RCC 7860 (cell line): ENCODE measurements at regions not wholly inside any gene's neighbourhood (a gene's known extent, or its start where the extent isn't known, plus 50 kb on each side); places are given as distances from the start of the nearest gene placed in this dataset.
"Not testable (repeated sequence)": the region's sequence is repeated elsewhere in the genome, so short reads cannot be mapped to it uniquely, and the experiment has no call there.

Experiments used
- DNase-seq: peaks from one replicate; pipeline ENCODE4 v3.0.0-alpha.2; 2015; ENCODE audit warnings: low spot score
- FAIRE-seq: peaks from 2 replicates; lab custom pipeline; 2012; peaks lifted over from hg19 to GRCh38; lab: Jason Lieb, UNC

DNA sequence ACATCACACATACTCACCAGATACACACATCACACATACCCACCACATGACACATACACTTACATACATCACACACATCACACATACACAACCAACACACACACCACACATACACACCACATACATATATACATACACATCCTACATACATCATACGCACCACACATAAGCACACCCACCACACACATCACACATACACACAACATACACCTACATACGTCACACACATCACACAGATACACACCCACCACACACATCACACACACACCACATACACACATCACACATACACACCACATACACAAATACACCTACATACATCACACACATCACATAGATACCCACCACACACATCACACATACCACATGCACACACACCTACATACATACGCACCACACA lies 158.4 kb downstream of the NDUFA10 start:
- no peak for FAIRE-seq
- DNase-seq = no peak

DNA sequence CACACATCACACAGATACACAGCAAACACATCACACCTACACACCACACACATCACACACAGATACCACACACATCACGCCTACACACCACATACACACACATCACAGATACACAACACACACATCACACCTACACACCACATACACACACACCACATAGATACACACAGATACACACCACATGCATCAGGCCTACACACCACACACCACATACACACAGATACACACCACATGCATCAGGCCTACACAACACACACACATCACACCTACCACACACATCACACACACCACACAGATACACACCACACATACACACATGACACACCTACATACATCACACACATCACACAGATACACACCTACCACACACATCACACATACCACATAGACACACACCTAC lies 158.8 kb downstream of the NDUFA10 start:
- FAIRE-seq = no peak
- no peak for DNase-seq

DNA sequence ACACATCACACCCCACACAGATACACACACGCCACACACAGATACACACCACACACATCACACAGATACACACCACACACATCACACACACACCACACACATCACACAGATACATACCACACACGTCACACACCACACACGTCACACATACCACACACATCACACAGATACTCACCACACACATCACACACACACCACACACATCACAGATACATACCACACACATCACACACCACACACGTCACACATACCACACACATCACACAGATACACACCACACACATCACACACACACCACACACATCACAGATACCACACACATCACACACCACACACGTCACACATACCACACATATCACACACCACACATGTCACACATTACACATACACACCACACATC lies 159.3 kb downstream of the NDUFA10 start:
- not testable (repeated sequence) for FAIRE-seq

DNA sequence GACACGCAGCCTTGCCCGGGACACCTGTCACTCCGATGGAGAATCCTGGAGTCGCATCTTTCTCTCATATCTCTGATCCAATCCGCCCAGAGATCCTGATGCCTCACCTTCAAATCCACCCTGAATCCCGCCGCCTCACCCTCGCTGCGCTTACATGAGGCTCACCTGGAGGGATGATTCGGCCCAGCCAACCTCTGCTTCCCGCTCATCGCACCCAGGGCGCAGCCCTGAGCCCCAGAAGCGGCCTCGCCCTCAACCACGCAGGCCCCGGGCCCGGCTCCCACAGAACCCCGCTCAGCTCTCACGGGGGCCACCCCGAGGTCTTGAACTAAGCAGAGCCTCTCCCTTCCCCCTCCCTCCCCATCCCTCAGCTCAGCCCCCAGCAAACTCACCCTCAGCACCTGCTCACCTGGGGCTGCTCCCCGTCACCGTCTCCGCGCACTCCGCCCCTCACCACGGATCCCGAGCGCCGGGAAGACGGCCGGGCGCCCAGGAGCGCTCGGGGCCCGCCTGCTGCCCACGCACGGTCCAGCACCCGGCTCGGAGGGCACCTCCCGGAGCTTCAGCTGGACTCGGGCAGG lies 160.0 kb downstream of the NDUFA10 start:
- DNase-seq (no peak), FAIRE-seq (no peak)

More for the DNA sequence above, 159.3 kb downstream of the NDUFA10 start:
- not testable (repeated sequence) for DNase-seq

DNA sequence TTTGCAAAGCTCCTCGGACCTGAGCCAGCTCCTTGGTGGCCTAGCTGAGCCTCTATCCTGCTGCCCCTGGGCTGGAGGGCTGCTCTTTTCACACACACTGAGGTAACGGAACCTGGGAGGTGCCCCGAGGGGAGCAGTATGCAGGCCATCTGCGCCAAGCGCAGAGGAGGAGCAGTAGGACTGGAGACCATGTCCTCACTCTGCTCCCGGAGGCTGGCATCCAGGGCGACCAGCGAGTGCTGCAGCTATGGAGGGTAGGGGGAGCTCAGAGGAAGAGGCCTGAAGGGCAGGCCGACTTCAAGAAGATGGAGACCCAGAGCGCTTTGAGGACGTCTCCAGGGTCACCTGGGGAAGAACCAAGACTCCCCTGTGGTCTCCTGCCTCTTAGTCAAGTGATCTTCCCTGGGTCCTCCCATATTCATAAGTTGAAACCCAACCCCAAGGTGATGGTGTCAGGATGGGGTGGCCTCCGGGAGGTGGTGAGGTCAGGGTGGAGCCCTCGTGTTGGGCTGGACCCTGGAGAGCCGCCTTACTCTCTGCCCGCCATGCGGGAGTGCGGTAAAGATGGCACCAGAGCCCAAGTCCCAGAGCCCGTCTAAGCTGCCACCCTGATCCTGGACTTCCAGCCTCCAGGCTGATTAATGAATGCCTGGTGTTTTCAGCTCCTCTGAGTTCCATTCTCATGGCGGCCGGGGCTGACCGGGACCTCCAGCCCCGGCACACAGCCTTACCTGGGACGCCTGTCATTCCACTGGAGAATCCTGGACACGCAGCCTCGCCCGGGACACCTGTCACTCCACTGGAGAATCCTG lies 160.7 kb downstream of the NDUFA10 start:
- no peak for DNase-seq
- FAIRE-seq = no peak

DNA sequence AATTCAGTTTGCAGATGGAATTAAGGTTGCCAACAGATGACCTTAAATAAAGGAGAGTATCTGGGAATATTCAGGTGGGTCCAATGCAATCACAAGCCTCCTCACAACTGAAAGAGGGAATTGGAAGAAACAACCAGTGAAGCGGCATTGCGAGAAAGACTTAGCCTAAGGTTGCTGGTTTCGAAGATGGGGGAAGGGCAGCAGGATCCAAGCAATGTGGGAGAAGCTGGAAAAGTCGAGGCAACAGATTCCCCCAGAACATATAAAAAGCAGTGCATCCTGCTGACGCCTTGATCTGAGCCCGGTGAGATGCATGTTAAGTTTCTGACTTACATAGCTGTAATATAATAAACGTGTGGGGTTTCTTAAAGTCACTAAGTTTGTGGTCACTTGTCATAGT lies 162.5 kb downstream of the NDUFA10 start:
- FAIRE-seq = no peak

DNA sequence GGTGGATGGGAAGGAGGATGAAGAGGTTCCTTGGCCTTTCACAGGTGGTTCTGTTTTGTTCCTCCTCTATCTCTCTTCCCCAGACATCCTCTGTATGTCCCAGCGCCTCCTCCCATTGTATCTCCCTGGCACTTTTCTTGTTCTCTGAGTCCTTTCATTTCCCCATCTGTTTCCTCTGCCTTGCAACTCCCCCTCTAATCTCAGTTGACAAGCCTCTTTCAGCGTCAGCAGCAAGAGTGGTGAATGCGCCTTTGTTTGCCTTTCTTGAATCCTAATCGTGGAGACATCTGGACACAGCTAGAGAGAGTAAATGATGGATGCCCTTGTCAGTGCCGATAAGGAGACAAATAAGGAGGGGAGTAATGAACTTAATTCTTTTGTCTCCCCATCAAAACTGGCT lies 167.0 kb downstream of the NDUFA10 start:
- DNase-seq (no peak), FAIRE-seq (no peak)

More for the DNA sequence above, 162.5 kb downstream of the NDUFA10 start:
- no peak for DNase-seq

DNA sequence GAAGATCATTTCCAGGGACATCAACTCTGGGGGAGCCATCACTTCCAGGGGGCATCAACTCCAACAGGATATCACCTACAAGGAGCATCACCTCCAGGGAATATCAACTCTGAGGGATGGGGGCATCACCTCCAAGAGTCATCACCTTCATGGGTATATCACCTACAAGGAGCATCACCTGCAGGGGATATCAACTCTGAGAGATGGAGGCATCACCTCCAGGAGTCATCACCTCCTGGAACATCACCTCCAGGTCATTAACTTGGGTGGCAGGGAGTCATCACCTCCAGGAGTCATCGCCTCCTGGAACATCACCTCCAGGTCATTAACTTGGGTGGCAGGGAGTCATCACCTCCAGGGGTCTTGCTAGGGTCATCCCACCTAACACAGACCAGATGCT lies 167.6 kb downstream of the NDUFA10 start:
- FAIRE-seq = no peak

DNA sequence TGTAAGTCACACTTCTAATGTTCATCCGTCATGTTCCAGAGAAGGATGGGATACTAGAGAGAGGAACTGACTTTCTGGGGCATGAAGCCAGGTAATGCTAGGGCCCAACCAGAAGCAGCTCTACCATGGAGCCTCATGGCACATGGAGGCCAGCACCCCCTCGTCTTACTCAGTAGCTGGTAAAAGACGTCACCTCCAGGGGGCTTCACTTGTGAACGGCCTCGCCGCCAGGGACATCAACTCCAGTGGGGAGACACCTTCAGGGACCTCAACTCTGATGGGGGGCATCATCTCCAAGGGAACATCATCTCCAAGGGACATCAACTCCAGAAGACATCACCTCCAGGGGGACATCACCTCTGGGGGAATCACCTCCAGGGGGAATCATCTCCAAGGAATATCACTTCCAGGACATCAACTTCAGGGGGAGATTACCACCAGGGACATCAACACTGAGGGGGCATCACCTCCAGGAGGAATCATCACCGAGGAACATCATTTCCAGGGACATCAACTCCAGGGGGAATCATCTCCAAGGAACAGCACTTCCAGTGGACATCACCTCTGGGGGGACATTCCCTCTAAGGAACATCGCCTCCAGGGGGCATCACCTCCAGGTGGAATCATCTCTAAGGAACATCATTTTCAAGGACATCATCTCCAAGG lies 168.4 kb downstream of the NDUFA10 start:
- FAIRE-seq = no peak

More for the DNA sequence above, 167.6 kb downstream of the NDUFA10 start:
- DNase-seq = no peak

DNA sequence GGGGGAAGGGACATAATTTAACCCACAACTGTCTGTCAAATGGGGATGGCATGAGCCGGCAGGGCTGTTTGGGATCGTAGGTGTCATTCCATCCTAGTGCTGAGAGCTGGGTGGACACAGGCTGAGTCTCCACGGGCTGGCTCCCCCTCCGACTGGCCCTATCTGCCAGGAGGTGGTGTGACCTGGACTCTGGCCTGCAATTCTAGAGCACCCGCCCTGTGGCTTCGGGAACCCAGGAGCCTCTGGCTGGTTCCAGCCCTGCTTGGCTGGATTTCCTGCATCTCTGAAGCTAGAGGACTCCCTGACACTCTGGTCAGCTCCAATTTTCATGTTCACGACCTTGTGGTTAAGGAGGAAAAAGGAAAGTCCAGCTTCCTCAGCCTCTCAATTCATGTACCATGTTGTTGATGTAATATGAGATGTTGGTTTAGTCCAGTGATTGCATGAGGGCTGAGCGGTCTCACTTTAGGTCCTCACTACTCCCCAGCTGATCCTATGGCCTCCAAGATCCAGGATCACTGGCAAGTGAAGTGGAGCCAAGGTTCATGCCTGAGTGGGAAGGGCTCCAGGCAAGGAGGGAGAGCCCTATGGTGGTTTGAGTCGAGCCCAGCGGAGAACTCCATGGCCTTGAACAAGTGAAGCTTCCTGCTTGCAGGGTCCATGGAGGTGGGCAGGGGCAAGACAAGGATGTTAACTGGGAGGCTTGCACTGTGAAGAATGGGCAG lies 169.1 kb downstream of the NDUFA10 start:
- DNase-seq (no peak), FAIRE-seq (no peak)

More for the DNA sequence above, 168.4 kb downstream of the NDUFA10 start:
- no peak for DNase-seq

DNA sequence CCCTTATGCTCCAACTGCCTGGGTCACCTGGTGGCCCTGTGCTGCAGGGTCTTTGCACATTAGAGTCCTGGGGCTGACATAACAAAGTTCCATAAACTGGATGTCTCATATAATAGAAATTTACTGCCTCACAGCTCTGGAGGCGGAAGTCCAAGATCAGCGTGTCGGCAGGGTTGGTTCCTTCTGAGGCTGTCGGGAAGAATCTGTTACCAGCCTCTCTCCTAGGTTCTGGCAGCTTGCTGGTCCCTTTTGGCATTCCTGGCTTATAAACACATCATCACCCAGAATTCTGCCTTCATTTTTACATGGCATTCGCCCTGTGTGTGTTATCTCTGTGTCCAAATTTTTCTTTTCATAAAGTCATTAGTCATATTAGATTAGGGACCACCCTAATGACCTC lies 170.5 kb downstream of the NDUFA10 start:
- no peak for DNase-seq
- FAIRE-seq = no peak

DNA sequence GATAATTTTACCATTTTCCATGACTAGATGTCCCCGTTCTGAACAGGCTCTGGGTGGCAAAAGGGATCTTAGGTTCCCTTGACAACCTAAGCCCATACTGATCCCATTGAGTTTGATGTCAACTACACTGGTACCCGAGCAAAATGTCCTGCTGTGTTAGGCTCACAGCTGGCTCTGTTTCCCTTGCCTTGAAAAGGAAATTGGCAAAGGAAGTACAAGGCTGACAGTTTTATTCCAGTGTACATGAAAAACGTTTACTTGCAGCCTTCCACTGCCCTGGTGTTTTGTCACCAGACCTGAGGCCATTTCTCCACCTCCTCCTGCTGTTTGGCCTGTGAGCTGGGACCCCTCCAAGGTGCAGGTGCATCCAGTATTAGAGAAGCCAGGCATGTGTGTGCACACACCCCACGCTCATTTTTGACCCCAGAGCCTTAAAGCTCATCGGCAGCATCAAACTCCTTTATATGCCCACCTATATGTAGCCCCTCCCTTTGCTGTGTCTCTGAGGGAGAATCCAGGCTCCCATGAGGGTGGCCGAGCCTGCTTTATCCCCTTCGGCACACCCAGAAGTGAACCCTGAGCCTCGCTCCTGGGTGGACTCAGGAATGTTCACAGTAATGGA lies 171.3 kb downstream of the NDUFA10 start:
- FAIRE-seq (no peak), DNase-seq (no peak)

DNA sequence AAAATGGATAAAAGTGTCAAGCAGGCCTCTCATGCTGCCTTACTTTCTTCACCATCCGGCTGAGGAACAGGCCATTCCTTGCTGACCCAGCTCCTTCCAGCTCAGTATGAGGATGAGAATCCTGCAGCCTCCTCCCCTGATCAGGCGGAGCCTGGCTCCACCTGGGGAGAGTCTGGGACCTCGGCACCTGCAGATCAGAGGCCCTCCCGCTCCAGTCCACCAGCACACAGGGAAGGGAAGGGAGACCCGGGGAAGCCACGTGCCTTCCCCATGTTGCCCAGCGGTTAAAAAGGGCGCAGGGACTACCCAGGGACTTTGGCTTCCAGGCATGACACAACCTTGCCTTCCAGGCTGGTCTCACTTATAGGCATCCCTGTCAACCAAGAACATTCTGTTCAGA lies 172.0 kb downstream of the NDUFA10 start:
- FAIRE-seq = no peak
- DNase-seq = no peak

DNA sequence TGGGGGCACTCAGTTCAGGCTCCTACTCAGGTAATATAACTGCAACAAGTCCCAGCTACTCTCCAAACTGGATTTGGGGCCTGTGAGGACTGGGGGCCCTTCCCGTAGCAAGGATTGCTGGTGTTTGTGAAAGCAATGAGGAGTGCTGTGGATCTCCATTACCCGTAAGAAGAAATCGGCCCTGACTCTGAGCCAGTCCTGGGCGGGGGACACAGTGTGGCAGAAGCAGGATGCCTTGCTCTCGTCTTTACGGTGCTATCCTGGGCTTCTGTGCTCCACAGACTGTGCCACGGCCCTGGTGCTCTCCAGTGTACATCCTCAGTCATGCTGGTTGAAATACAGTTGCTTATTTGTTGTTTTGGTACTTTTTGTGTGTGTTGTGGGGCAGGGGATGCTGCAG lies 172.9 kb downstream of the NDUFA10 start:
- FAIRE-seq (no peak), DNase-seq (no peak)

DNA sequence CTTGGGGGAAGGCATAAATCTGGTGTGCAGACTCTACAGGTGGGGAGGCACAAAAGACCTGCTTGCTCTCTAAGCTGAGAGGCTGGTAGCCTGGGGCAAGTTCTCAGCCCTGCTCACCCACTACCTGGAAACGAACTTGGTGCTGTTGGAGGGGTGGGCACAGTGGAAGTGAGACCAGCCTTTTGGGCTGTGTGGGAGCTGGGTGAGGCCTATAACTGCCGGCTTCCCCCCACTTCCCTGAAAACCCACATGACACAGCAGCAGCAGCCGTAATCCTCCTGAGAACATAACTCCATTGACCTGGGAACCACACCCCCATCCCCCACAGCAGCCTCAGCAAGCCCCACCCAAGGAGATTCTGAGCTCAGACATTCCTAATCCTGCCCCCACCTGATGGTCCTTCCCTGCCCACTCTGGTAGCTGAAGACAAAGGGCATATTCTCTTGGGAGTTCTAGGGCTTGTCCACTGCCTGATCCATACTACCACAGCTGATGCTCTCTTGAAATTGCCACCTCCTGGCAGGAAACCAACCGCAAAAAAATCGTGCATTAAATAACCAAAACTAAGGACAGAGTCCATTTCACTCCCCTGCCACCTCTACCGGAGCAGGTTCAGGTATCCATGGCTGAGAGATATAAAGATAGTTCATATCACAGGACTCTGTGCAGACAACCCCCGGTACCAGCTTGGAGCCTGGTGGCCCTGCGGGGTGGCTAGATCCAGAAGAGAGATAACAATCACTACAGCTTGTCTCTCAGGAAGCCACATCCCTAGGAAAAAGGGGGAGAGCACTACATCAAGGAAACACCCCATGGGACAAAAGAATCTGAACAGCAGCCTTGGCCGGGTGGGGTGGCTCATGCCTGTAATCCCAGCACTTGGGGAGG lies 178.1 kb downstream of the NDUFA10 start:
- DNase-seq (no peak), FAIRE-seq (no peak)

DNA sequence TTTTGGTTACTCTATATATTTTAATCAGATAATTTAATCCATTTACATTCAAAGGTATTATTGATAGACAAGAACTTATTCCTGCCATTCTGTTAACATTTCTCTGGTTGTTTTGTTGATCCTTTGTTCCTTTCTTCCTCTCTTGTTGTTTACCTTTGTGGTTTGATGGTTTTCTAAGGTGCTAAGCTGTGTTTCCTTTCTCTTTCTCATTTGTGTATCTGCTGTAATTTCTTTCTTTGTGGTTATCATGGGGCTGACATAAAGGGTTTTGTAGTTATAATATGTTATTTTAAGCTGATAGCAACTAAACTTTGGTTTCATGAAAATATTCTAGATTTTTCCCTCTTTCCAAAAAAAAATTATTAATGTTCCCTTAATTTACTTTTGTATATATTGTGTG lies 179.2 kb downstream of the NDUFA10 start:
- no peak for FAIRE-seq
- DNase-seq = no peak

DNA sequence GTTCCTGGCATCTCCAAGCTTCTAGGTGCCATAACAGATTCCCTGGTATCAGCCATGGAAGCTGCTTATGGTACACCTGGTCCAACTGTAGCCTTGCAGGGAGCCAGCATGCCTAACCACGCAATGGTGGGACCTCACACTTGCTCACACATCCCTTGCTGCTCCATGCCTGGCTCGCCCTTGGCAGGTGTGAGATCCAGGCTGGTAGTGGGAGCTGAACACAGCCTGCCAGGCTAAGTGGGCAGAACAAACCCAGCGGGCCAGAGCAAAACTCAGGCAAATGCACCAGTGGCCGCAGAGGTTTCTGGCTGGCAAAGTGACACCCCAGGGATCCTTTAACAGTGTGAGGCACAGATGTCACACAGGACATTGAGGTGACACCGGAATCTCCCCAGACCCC lies 185.8 kb downstream of the NDUFA10 start:
- no peak for FAIRE-seq
- no peak for DNase-seq

DNA sequence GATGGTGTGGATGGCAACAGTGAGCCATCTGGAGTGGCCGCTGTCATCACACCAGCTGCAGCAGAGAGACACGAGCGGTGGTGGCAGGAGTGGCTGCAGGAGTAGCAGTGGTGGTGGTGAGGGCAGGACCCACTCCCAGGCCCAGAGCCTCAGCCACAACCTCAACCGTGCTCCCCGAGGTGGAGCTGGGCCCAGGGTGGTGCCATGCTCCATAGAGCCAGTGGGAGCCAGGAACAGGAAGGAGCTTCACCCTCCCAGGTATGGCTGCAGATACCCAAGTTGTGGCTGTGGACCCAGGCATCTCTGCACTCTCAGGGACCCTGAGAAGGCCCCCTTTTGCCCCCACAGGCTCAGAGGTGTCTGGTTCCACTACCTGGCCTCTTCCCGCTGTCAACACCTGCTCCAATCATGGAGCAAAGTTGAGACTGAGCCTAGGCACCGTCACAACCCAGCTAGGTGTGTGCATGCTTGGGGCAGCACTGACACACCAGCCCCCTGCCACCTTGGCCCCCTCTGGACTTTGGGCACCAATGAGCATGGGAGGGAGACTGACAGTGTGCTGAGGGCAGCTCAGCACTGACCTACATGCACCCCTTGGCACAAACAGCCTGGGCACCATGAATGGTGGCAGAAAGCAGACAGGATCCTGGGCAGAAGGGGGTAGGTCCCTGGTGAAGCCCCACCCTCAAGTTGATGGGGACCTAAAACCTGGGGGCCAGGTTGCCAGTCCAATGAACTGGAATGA lies 188.9 kb downstream of the NDUFA10 start:
- FAIRE-seq (no peak), DNase-seq (no peak)

DNA sequence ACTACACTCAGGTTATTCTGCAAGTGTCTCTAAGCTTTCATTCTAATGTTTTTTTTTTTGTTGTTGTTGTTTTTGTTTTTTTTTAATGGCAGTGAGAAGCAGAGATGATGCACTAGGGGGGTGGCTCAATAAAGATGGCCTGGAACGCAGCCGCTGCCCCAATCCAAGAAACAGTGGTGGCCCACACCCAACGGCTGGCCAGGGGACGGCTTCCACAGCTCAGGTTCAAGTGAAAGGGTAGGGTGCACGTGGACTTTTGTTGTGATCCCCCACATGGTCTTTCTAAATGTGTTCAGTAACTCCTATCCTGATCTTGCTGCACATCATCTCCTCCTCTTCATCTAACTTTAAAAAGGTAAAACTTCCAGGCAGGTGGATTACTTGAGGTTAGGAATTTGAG lies 190.1 kb downstream of the NDUFA10 start:
- no peak for DNase-seq

More for the DNA sequence above, 190.1 kb downstream of the NDUFA10 start:
- FAIRE-seq = no peak
